GM12875 (cell line): ENCODE measurements at regions not wholly inside any gene's neighbourhood (a gene's known extent, or its start where the extent isn't known, plus 50 kb on each side); places are given as distances from the start of the nearest gene placed in this dataset.
"Not testable (repeated sequence)": the region's sequence is repeated elsewhere in the genome, so short reads cannot be mapped to it uniquely, and the experiment has no call there.

Experiments
- H3K4me3 ChIP-seq: one replicate; pipeline ENCODE4 v1.5.1; 2011; ENCODE audit warnings: low read depth, low read length, control low read depth
- TF ChIP-seq, protein P1 (sequence below): IDR thresholded peaks from 2 replicates; pipeline ENCODE4 v1.5.1; 2011; ENCODE audit warnings: low read depth, mild to moderate bottlenecking, control low read depth, inconsistent platforms, low read length, moderate library complexity, borderline replicate concordance; ENCODE audit not compliant: insufficient read depth

DNA sequence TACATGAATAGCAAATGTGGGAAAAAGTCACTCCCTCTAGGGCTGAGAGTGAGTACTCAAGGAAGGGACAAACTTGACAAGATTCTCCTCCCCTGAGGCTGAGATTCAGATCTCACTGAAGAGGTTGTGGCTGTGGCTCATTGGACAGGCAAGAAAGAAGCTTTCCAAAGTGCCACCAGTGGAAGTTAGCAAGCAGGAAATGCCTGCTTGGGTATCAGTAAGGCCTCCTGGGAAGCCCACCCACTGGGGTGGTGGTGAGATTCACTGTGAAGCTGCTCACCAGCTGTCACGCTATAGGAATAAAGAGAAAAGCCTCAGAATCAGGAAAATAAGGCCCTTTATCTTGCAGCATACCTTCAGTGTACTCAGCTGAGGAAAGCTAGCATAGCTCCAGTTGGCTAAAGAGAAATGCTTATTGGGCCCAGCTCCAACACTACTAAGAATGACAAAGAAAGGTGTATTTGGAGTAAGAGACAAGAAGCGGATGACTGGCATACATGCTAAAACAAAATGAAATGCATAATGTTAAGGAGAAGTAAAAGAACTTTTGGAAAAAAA lies 274.4 kb upstream of the TOM1L1 start:
- TF ChIP-seq, protein P1, sequence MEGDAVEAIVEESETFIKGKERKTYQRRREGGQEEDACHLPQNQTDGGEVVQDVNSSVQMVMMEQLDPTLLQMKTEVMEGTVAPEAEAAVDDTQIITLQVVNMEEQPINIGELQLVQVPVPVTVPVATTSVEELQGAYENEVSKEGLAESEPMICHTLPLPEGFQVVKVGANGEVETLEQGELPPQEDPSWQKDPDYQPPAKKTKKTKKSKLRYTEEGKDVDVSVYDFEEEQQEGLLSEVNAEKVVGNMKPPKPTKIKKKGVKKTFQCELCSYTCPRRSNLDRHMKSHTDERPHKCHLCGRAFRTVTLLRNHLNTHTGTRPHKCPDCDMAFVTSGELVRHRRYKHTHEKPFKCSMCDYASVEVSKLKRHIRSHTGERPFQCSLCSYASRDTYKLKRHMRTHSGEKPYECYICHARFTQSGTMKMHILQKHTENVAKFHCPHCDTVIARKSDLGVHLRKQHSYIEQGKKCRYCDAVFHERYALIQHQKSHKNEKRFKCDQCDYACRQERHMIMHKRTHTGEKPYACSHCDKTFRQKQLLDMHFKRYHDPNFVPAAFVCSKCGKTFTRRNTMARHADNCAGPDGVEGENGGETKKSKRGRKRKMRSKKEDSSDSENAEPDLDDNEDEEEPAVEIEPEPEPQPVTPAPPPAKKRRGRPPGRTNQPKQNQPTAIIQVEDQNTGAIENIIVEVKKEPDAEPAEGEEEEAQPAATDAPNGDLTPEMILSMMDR = no peak
- no peak overlapping the region for H3K4me3 ChIP-seq

DNA sequence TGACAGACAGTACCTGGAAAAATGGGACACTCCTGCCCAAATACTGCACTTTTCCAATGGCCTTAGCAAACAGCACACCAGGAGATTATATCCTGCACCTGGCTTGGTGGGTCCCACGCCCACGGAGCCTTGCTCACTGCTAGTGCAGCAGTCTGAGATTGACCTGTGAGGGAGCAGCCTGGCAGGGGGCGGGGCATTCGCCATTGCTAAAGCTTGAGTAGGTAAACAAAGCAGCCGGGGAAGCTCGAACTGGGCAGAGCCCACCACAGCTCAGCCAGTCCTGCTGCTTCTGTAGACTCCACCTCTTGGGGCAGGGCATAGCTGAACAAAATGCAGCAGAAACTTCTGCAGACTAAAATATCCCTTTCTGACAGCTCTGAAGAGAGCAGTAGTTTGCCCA lies 261.2 kb upstream of the TOM1L1 start:
- H3K4me3 ChIP-seq = not testable (repeated sequence)

DNA sequence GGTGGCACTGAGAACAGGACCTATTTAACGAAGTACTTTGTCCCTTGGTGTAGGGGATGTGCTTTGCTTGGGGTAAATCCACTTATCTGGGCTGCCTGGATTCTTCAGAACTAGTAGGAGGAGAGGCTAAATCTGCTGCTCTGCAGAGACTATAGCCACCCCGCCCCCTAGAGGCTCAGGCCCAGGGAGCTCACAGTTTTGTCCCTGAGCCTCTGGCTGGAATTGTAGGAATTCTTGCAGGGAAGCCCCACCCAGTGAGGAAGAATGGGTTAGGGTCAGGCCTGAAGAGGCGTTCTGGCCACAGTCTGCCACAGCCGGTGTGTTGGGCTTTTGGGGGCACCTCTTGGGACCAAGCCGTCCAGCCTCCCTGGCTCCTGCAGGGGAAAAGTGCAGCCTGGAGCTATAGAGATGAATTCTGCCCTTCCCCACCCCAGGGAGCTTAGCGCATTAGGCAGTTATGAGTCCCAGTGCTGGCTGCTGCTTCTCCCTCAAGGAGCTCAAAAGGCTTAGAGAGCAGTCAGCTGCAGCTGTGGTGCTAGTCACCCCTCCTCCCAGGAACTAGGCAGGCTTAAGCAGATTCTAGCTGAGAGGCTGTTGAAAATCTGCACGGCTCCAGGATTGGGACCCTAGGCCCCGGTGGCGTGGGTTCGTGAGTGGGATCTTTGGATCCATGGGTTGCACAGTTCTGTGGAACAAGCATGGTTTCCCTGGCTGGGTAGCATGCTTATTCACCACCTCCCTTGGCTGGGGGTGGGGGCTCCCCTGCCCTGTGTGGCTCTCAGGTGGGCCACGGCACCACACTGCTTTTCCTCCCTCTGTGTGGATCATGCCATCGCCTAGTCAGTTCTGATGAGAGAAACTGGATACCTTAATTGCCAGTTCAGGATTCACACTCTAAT lies 237.4 kb upstream of the TOM1L1 start:
- TF ChIP-seq, protein P1 = no peak
- no peak overlapping the region for H3K4me3 ChIP-seq

DNA sequence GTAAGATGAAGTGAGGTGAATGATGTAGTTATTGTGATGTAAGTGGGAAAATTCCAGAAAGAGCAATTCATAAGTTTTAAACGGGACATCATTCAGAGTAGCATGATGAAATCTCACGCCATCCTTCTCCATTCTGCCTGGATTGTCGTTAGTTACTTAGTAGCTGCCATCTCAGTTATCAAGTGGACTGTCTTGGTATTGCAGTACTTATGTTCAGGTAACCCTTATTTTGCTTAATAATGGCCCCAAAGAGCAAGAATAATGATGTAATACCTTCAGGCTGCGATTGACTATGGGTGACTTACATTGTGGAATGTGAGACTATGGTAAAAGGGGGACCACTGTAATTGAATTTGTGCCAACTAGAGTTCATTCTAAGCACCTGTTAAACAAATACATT lies 234.1 kb upstream of the TOM1L1 start:
- TF ChIP-seq, protein P1 = no peak

DNA sequence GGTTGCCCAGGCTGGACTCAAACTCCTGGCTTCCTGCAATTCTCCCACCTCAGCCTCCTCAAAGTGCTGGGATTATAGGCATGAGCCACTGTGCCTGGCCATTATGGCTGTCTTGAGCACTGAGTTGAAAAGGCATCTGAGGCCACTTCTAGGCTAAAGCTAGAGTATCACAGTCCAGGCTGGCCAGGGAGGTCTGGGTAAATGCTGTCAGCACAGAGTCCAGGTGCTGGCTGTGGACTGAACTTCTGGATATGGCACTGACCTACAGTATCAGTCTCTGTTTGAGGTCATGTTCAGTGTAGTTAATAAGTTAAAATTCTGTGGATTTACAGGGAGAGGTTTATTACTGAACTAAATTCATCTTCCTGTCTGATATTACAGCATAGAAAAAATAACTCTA lies 222.5 kb upstream of the TOM1L1 start:
- TF ChIP-seq, protein P1 = no peak
- H3K4me3 ChIP-seq = no peak overlapping the region

More for the DNA sequence above, 234.1 kb upstream of the TOM1L1 start:
- H3K4me3 ChIP-seq = no peak overlapping the region

DNA sequence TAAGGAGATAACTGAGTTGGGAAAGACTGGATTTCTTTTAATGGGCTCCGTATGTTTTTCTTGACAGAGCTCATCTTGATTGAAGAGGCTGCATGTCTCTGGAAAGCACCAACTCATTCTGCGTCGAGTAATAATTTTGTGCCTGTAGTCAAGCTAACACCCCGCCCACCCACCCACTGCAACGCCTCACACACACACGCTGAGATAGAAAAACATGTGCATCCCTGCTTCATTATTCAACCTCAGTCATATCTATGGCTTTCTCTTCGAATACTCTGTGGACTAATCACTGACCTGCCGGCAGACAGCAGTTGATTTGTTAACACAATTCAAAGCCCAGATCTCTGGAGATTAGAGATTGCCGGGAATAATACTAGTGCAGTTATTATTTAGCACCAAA lies 220.2 kb upstream of the TOM1L1 start:
- TF ChIP-seq, protein P1 = no peak
- H3K4me3 ChIP-seq = no peak overlapping the region

DNA sequence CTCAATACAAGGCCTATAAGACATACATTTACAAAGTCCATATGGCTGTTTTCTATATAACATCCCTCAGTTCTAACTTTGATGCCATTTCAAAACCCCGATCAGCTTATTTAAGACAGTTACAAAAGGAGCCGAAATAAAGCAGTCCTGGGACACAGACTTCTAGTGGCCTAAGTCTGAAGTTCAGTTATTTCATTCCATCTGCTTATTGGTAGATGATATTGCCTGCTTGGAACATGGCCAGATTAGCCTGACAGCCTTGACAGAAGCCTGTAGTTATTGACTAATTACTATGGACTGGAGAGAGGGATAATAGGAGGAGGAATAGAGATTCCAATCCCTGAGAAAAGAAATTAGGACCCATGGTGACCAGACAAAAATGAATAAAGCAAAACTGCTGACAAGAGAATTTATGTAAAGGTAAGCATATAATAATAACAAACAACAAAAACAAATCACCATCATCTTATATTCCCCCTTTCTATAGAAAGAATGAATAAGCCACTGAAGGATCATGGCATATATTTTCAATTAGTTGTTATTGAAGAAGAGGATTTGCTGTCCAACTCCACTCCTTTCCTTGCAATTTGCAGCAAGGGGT lies 206.3 kb upstream of the TOM1L1 start:
- TF ChIP-seq, protein P1 = no peak
- H3K4me3 ChIP-seq = no peak overlapping the region

DNA sequence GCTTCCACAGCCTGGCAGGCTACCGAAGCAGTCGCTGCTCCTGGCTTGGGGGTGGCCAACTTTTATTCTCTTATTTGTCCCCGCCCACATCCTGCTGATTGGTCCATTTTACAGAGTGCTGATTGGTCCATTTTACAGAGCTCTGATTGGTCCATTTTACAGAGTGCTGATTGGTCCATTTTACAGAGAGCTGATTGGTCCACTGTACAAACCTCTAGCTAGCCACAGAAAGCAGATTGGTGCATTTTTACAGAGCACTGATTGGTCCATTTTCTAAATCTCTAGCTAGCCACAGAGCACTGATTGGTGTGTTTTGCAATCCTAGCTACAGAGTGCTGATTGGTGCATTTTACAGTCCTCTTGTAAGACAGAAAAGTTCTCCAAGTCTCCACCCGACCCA lies 187.9 kb upstream of the TOM1L1 start:
- not testable (repeated sequence) for H3K4me3 ChIP-seq
